ENCODE measurements at regions not wholly inside any gene's neighbourhood (a gene's known extent, or its start where the extent isn't known, plus 50 kb on each side); places are given as distances from the start of the nearest gene placed in this dataset.
A peak's percentile ranks its signal among the peaks of the same experiment; 100 is the strongest.

DNA sequence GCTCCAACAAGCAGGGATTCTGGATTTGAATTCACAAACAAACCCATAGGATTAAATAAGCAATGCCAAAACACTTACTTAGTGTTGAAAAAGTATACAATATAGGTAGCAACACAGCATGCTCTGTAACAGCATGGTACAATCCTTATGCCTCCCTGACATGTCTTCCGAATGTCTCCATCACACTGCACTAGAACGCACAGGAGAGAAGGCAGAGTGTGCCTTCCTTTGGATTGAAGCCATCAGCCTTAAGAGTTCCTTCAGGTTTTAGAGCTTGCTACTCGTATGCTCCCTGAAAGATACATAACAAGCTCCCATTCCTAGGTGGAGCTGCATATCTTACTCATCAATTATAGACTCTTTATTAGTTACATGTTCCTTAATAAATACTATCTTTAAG is 1573.9 kb upstream of the PRR20A start (continued):
- TF ChIP-seq CHD7 (IDR thresholded peaks at IDR 0.05; ENCODE audit: insufficient replicate concordance, low read length) = no peak
- TF ChIP-seq HDAC6 (IDR thresholded peaks at IDR 0.05; ENCODE audit: low read depth, low read length) = no peak
- TF ChIP-seq SIN3A (conservative IDR thresholded peaks at IDR 0.05 in 1 of 2, IDR thresholded peaks at IDR 0.05 in 1 of 2; ENCODE audit: low read depth in 1 of 2, low read length in 2 of 2) = no peak
- TF ChIP-seq TBP (IDR thresholded peaks at IDR 0.05; ENCODE audit: low read depth, low read length) = 0 out of 2 replicates have a peak, but pooled peaks have one; percentile 16
- TF ChIP-seq, protein P1, sequence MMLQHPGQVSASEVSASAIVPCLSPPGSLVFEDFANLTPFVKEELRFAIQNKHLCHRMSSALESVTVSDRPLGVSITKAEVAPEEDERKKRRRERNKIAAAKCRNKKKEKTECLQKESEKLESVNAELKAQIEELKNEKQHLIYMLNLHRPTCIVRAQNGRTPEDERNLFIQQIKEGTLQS (IDR thresholded peaks at IDR 0.05; ENCODE audit: insufficient read depth, low read depth, low read length) = no peak
- no peak for TF ChIP-seq MAFK (IDR thresholded peaks at IDR 0.05; ENCODE audit: low read depth, low read length)
- no peak for TF ChIP-seq NANOG (IDR thresholded peaks at IDR 0.05; ENCODE audit: insufficient read depth, low read depth, low read length, poor library complexity, severe bottlenecking)
- no peak for TF ChIP-seq SP1 (IDR thresholded peaks at IDR 0.05; ENCODE audit: low read depth, low read length)
- no peak for TF ChIP-seq EZH2 (IDR thresholded peaks at IDR 0.05; ENCODE audit: low read depth, low read length, severe bottlenecking)
- TF ChIP-seq SRF (IDR thresholded peaks at IDR 0.05; ENCODE audit: low read depth, low read length) = no peak
- no peak for TF ChIP-seq EP300 (IDR thresholded peaks at IDR 0.05; ENCODE audit: borderline replicate concordance in 1 of 2, low read depth in 2 of 2, low read length in 2 of 2)

All from H1 (cell line).